PC-3 (cell line): ENCODE measurements at regions not wholly inside any gene's neighbourhood (a gene's known extent, or its start where the extent isn't known, plus 50 kb on each side); places are given as distances from the start of the nearest gene placed in this dataset.

Source experiments
- ATAC-seq: fragments of 200-7000 bp; cut with Tn5 transposase; 2 replicates; pipeline ENCODE4 v1.9.1; 2020; ENCODE audit warnings: mild to moderate bottlenecking, moderate library complexity
- BruUV-seq: library from RNA; stranded (reverse); fragments of 400-500 nt; replicated peaks from 2 replicates; lab custom pipeline; 2021; lab: Mats Ljungman, UMichigan
- CTCF ChIA-PET: fragments of 300-600 bp; sonication (Branson Sonifier 250); formaldehyde crosslinking; loops from one replicate; lab custom pipeline; 2022; ENCODE audit warnings: antibody characterized with exemption; lab: Charles Lee
- POLR2A ChIA-PET: fragments of 300-600 bp; sonication (Branson Sonifier 250); formaldehyde crosslinking; loops from one replicate; lab custom pipeline; 2022; ENCODE audit warnings: antibody characterized with exemption; ENCODE audit not compliant: unreplicated experiment; lab: Charles Lee
- DNase-seq: peaks from one replicate; pipeline ENCODE4 v3.0.0-alpha.2; 2015
- H2AFZ ChIP-seq: fragments of 300-600 bp; sonication (generic); 2 replicates; pipeline ENCODE4 v1.6.0; 2016; ENCODE audit warnings: antibody characterized with exemption, low read length
- H3F3A ChIP-seq: fragments of 300-600 bp; sonication (generic); one replicate; pipeline ENCODE4 v1.6.0; 2017; ENCODE audit warnings: antibody characterized with exemption, low read length, control low read depth, mild to moderate bottlenecking; ENCODE audit not compliant: unreplicated experiment
- H3K27ac ChIP-seq: fragments of 300-600 bp; sonication (generic); 2 replicates; pipeline ENCODE4 v1.5.1; 2016; ENCODE audit warnings: mild to moderate bottlenecking, low read length
- H3K27me3 ChIP-seq: fragments of 300-600 bp; sonication (generic); 2 replicates; pipeline ENCODE4 v1.6.1; 2016; ENCODE audit warnings: low read length, mixed read lengths
- H3K36me3 ChIP-seq: fragments of 300-600 bp; sonication (generic); 2 replicates; pipeline ENCODE4 v1.6.1; 2016; ENCODE audit warnings: low read depth, mixed run types, low read length, mixed read lengths
- H3K4me1 ChIP-seq: fragments of 300-600 bp; sonication (generic); 2 replicates; pipeline ENCODE4 v1.5.1; 2016; ENCODE audit warnings: low read length; ENCODE audit not compliant: insufficient read depth
- H3K4me2 ChIP-seq: fragments of 300-600 bp; sonication (generic); 2 replicates; pipeline ENCODE4 v1.6.0; 2016; ENCODE audit warnings: low read length
- H3K4me3 ChIP-seq: fragments of 300-600 bp; sonication (generic); 2 replicates; pipeline ENCODE4 v1.5.1; 2016; ENCODE audit warnings: mild to moderate bottlenecking, low read length, mixed read lengths
- H3K79me2 ChIP-seq: fragments of 300-600 bp; sonication (generic); 2 replicates; pipeline ENCODE4 v1.6.1; 2017; ENCODE audit warnings: low read length, mixed read lengths
- H3K9ac ChIP-seq: fragments of 300-600 bp; sonication (generic); 2 replicates; pipeline ENCODE4 v1.6.0; 2016; ENCODE audit warnings: mild to moderate bottlenecking, low read length
- H3K9me2 ChIP-seq: fragments of 300-600 bp; sonication (generic); replicated peaks from 2 replicates; pipeline ENCODE4 v1.6.1; 2016; ENCODE audit warnings: mixed run types, low read length, mixed read lengths
- H3K9me3 ChIP-seq: fragments of 300-600 bp; sonication (generic); 2 replicates; pipeline ENCODE4 v1.6.1; 2016; ENCODE audit warnings: low read length, mixed read lengths
- H4K20me1 ChIP-seq: fragments of 300-600 bp; sonication (generic); 2 replicates; pipeline ENCODE4 v1.6.1; 2016; ENCODE audit warnings: low read length, mixed read lengths
- CTCF ChIP-seq: fragments of 300-600 bp; sonication (generic); conservative IDR thresholded peaks from 2 replicates; pipeline ENCODE4 v1.5.1; 2017; ENCODE audit warnings: antibody characterized with exemption, low read depth, mild to moderate bottlenecking, low read length
- EZH2 ChIP-seq: fragments of 300-600 bp; sonication (generic); IDR thresholded peaks from one replicate; pipeline ENCODE4 v1.6.1; 2017; ENCODE audit warnings: antibody characterized with exemption, mild to moderate bottlenecking, low read length; ENCODE audit not compliant: unreplicated experiment
- EZH2phosphoT487 ChIP-seq: fragments of 300-600 bp; sonication (generic); IDR thresholded peaks from 2 replicates; pipeline ENCODE4 v1.6.1; 2018; ENCODE audit warnings: mild to moderate bottlenecking, antibody characterized with exemption, low read length, borderline replicate concordance
- intact Hi-C: fragments of 100-400 bp; cut with micrococcal nuclease; formaldehyde crosslinking; loops from 2 replicates; pipeline ENCODE4 v1.9.0; 2023

GRCh38 chr7:106451171-106451570 lies 166.4 kb upstream of the NAMPT start:
- Histone ChIP-seq H3K4me1 (no peaks in the 10 kb centered on the region), H3K4me3 (no peak overlapping the region), H3K79me2 (no peaks in the 10 kb centered on the region), H3K27me3 (no peaks in the 10 kb centered on the region), H3K9me2 (no peaks in the 10 kb centered on the region), H3K36me3 (peaks cover 39% of the 10 kb centered on the region), H3K27ac (no peak overlapping the region), H3K9ac (no peak overlapping the region), H4K20me1 (no peaks in the 10 kb centered on the region), H3F3A (no peaks in the 10 kb centered on the region), H2AFZ (no peak overlapping the region), H3K9me3 (peaks cover 29% of the 10 kb centered on the region; the same call in 1 of the 2 replicates), H3K4me2 (no peak overlapping the region)
- CTCF ChIA-PET = no interaction called here
- POLR2A ChIA-PET = no interaction called here
- intact Hi-C loops = no loop called here
- BruUV-seq = no TSS peak
- DNase-seq = no peak
- TF ChIP-seq EZH2 (no peak), EZH2phosphoT487 (no peak), CTCF (no peak)
- no peak for ATAC-seq

DNA sequence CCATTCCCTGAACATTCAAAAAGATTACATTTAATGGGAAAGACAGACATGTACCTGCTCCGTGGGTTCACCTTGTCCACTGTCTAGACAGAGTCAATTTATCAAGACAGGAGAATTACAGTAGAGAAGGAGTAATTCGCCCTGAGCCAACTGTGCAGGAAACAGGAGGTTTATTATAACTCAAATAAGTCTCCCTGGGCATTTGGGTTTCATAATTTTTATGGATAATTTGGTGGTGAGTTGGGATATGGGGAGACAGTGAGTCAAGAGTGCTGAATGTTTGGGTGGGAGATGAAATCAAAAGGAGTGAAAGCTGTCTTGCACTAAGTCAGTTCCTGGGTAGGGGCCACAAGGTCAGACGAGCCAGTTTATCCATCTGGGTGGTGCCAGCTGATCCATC lies 165.9 kb upstream of the NAMPT start:
- Histone ChIP-seq H3K4me3 (no peak overlapping the region), H3K27me3 (no peaks in the 10 kb centered on the region), H3K9me2 (no peaks in the 10 kb centered on the region), H3K9me3 (peaks cover 29% of the 10 kb centered on the region; the same call in 1 of the 2 replicates), H3K36me3 (peaks cover 39% of the 10 kb centered on the region), H3F3A (no peaks in the 10 kb centered on the region), H2AFZ (no peak overlapping the region), H3K27ac (no peak overlapping the region), H3K4me2 (no peak overlapping the region), H4K20me1 (no peaks in the 10 kb centered on the region), H3K4me1 (no peaks in the 10 kb centered on the region), H3K9ac (no peak overlapping the region), H3K79me2 (no peaks in the 10 kb centered on the region)
- ChIA-PET CTCF (no interaction called here), POLR2A (no interaction called here)
- TF ChIP-seq CTCF (no peak), EZH2 (no peak), EZH2phosphoT487 (no peak)
- DNase-seq (no peak), ATAC-seq (no peak)
- intact Hi-C loops = no loop called here
- BruUV-seq = no TSS peak

DNA sequence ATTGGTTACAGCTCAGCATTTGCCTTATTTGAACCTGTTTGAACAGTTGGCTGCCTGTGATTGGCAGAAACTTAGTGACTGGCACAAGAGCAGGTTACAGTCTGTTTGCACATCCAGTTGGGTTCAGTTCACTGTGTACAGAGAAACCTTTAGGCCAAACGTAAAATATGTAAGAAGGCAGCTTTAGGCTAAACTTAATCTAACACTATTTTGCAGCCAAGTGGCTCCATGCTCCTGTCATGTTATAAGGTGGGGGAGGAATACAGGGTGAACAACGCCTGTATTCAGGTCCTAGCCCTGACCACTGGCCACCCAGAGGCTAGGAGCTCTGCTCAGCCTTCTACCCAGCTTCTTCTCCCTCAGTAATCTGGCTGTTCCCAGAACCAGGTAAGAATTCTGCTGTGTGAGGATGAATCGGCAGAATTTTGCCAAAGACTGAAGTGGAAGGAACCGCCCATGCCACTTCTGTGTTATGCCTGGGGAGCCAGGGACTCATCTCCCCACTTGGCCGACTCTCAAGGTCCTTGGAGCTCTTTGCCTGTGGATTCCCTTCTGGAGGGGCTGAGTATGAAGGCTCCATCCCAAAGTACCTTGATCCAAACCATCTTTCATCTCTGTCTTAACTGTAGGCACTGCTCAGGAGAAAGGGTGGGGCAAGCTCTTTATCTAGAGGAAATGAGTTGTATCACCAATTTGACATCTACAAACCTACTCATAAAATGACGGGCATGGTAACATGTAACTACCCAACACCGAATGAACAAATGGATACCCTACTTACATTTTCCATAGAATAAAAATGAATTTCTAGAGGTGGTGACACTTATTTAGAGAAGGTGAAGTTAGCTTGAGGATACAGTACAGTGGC lies 164.4 kb upstream of the NAMPT start:
- Histone ChIP-seq H3K36me3 (peaks cover 32% of the 10 kb centered on the region), H3K4me1 (no peaks in the 10 kb centered on the region), H3K27ac (no peak overlapping the region), H3K4me2 (no peak overlapping the region), H3K4me3 (no peak overlapping the region), H3K79me2 (no peaks in the 10 kb centered on the region), H3K9me3 (peaks cover 22% of the 10 kb centered on the region; the same call in 1 of the 2 replicates), H3K9me2 (no peaks in the 10 kb centered on the region), H3F3A (no peaks in the 10 kb centered on the region), H2AFZ (no peak overlapping the region), H3K9ac (no peak overlapping the region), H4K20me1 (no peaks in the 10 kb centered on the region), H3K27me3 (no peaks in the 10 kb centered on the region)
- CTCF ChIA-PET = no interaction called here
- DNase-seq = no peak
- BruUV-seq = no TSS peak
- POLR2A ChIA-PET = interaction anchor here (0.5 kb wide), 1 partner anchor 135 kb away, joined by 6 read pairs; no protein-coding TSS in a partner anchor
- intact Hi-C loops = no loop called here
- no peak for TF ChIP-seq CTCF
- no peak for ATAC-seq
